Epithelial cell of esophagus (primary cell): ENCODE measurements at regions not wholly inside any gene's neighbourhood (a gene's known extent, or its start where the extent isn't known, plus 50 kb on each side); places are given as distances from the start of the nearest gene placed in this dataset.

Source experiments
- DNase-seq: peaks from one replicate; pipeline ENCODE4 v3.0.0; 2010; ENCODE audit warnings: low read depth
- H3K4me3 ChIP-seq: 2 replicates; pipeline ENCODE4 v1.5.1; 2011; ENCODE audit warnings: mild to moderate bottlenecking, low read length, control low read depth
- CTCF ChIP-seq: IDR thresholded peaks from 2 replicates; pipeline ENCODE4 v1.5.1; 2011; ENCODE audit warnings: low read depth, mild to moderate bottlenecking, low read length, control low read depth, inconsistent platforms; ENCODE audit not compliant: insufficient read depth; ENCODE audit errors: missing control alignments

GRCh38 chr2:162928356-162928755 is 89.8 kb upstream of the KCNH7 start:
- peak; percentile 80 for DNase-seq
- no peak overlapping the region for H3K4me3 ChIP-seq
- no peak for TF ChIP-seq CTCF

- TF ChIP-seq CTCF: no peak
- H3K4me3 ChIP-seq: no peak overlapping the region
- DNase-seq: no peak
Observed at GRCh38 chr2:162926907-162927306, 88.3 kb upstream of the KCNH7 start.

- DNase-seq: peak; percentile 96
- H3K4me3 ChIP-seq: no peak overlapping the region
- TF ChIP-seq CTCF: no peak
Observed at GRCh38 chr2:162926501-162926900, 87.9 kb upstream of the KCNH7 start.

- no peak for TF ChIP-seq CTCF
- peak; percentile 60 for DNase-seq
- no peak overlapping the region for H3K4me3 ChIP-seq
Observed at GRCh38 chr2:162925595-162925994, 87.0 kb upstream of the KCNH7 start.

- no peak for TF ChIP-seq CTCF
- DNase-seq: no peak
- H3K4me3 ChIP-seq: no peak overlapping the region
Observed at GRCh38 chr2:162919111-162919510, 80.5 kb upstream of the KCNH7 start.

- no peak overlapping the region for H3K4me3 ChIP-seq
- no peak for DNase-seq
Observed at GRCh38 chr2:162917626-162918025, 79.1 kb upstream of the KCNH7 start.

More at GRCh38 chr2:162917626-162918025, 79.1 kb upstream of the KCNH7 start:
- TF ChIP-seq CTCF: no peak
